ENCODE measurements at regions not wholly inside any gene's neighbourhood (a gene's known extent, or its start where the extent isn't known, plus 50 kb on each side); places are given as distances from the start of the nearest gene placed in this dataset.

GRCh38 chr16:85174871-85175723 is 62.8 kb upstream of the CIBAR2 start:
- H3K27ac ChIP-seq (ENCODE audit: low read length), result no peak overlapping the region
- H4K20me1 ChIP-seq (ENCODE audit: insufficient read depth), result no peaks in the 10 kb centered on the region
- no peaks in the 10 kb centered on the region for H3K79me2 ChIP-seq (replicated peaks; ENCODE audit: insufficient read depth, low read length)
- no peak overlapping the region for H3K4me2 ChIP-seq (ENCODE audit: low read length)
- H3F3A ChIP-seq (ENCODE audit: insufficient read depth, low read length, poor library complexity, severe bottlenecking), result no peaks in the 10 kb centered on the region
- no peak overlapping the region for H3K9ac ChIP-seq (ENCODE audit: low read length)
- peaks cover 21% of the 10 kb centered on the region for H3K27me3 ChIP-seq (ENCODE audit: insufficient read depth, low read depth, low read length)
- no peaks in the 10 kb centered on the region for H3K9me2 ChIP-seq (ENCODE audit: insufficient read depth, low read length)
- H3K36me3 ChIP-seq (ENCODE audit: insufficient read depth, low read length), result no peaks in the 10 kb centered on the region
- no peaks in the 10 kb centered on the region for H3K9me3 ChIP-seq (ENCODE audit: low read length)
- no peak overlapping the region for H3K4me3 ChIP-seq (ENCODE audit: low read length)
- TF ChIP-seq TAF1 (IDR thresholded peaks at IDR 0.05; ENCODE audit: low read depth), result no peak
- no peak for TF ChIP-seq EP300 (conservative IDR thresholded peaks at IDR 0.05; ENCODE audit: poor library complexity, severe bottlenecking)
- TF ChIP-seq EZH2 (IDR thresholded peaks at IDR 0.05; ENCODE audit: borderline replicate concordance, insufficient read depth, low read length, poor library complexity, severe bottlenecking), result no peak
- TF ChIP-seq POLR2AphosphoS5 (IDR thresholded peaks at IDR 0.05), result no peak
- TF ChIP-seq SMC3 (conservative IDR thresholded peaks at IDR 0.05; ENCODE audit: poor library complexity), result no peak
- no peak for TF ChIP-seq CTCF (IDR thresholded peaks at IDR 0.05; ENCODE audit: poor library complexity, severe bottlenecking)
- no peak overlapping the region for H2AFZ ChIP-seq (ENCODE audit: low read depth, low read length)

GRCh38 chr16:85175724-85176233 is 63.5 kb upstream of the CIBAR2 start:
- no peaks in the 10 kb centered on the region for H3K36me3 ChIP-seq (ENCODE audit: insufficient read depth, low read length)
- H3F3A ChIP-seq (ENCODE audit: insufficient read depth, low read length, poor library complexity, severe bottlenecking), result no peaks in the 10 kb centered on the region
- H3K27ac ChIP-seq (ENCODE audit: low read length), result no peak overlapping the region
- TF ChIP-seq TAF1 (IDR thresholded peaks at IDR 0.05; ENCODE audit: low read depth) (no peak), MXI1 (conservative IDR thresholded peaks at IDR 0.05; ENCODE audit: poor library complexity, severe bottlenecking) (no peak), REST (IDR thresholded peaks at IDR 0.05; ENCODE audit: borderline replicate concordance) (no peak), EP300 (conservative IDR thresholded peaks at IDR 0.05; ENCODE audit: poor library complexity, severe bottlenecking) (no peak), SMC3 (conservative IDR thresholded peaks at IDR 0.05; ENCODE audit: poor library complexity) (no peak), POLR2AphosphoS5 (IDR thresholded peaks at IDR 0.05) (no peak), CTCF (IDR thresholded peaks at IDR 0.05; ENCODE audit: poor library complexity, severe bottlenecking) (no peak), RAD21 (conservative IDR thresholded peaks at IDR 0.05) (no peak), EZH2 (IDR thresholded peaks at IDR 0.05; ENCODE audit: borderline replicate concordance, insufficient read depth, low read length, poor library complexity, severe bottlenecking) (no peak)
- no peak overlapping the region for H3K9ac ChIP-seq (ENCODE audit: low read length)
- H3K9me3 ChIP-seq (ENCODE audit: low read length), result no peaks in the 10 kb centered on the region
- no peak overlapping the region for H3K4me3 ChIP-seq (ENCODE audit: low read length)
- H3K4me2 ChIP-seq (ENCODE audit: low read length), result no peak overlapping the region
- peaks cover 14% of the 10 kb centered on the region for H3K27me3 ChIP-seq (ENCODE audit: insufficient read depth, low read depth, low read length)
- no peaks in the 10 kb centered on the region for H4K20me1 ChIP-seq (ENCODE audit: insufficient read depth)
- H3K9me2 ChIP-seq (ENCODE audit: insufficient read depth, low read length), result no peaks in the 10 kb centered on the region
- no peaks in the 10 kb centered on the region for H3K79me2 ChIP-seq (replicated peaks; ENCODE audit: insufficient read depth, low read length)
- H2AFZ ChIP-seq (ENCODE audit: low read depth, low read length), result no peak overlapping the region
